ENCODE measurements at regions not wholly inside any gene's neighbourhood (a gene's known extent, or its start where the extent isn't known, plus 50 kb on each side); places are given as distances from the start of the nearest gene placed in this dataset.

GRCh38 chr20:60516442-60516841 lies 558.2 kb downstream of the CDH26 start:
- no peaks in the 10 kb centered on the region for H3K4me1 ChIP-seq (ENCODE audit: control insufficient read depth in 1 of 2, insufficient read depth in 1 of 2, low read depth in 1 of 2, low read length in 1 of 2)
- H3K36me3 ChIP-seq: no peaks in the 10 kb centered on the region
- H3K4me3 ChIP-seq (ENCODE audit: low read depth in 1 of 2, low read length in 1 of 2): no peak overlapping the region
- peaks cover 8% of the 10 kb centered on the region for H3K27me3 ChIP-seq
- no peak for TF ChIP-seq CTCF (IDR thresholded peaks at IDR 0.05)
- H3K9me3 ChIP-seq: no peaks in the 10 kb centered on the region
- H3K27ac ChIP-seq: no peak overlapping the region

- Histone ChIP-seq H3K27me3 (peaks cover 8% of the 10 kb centered on the region), H3K9me3 (no peaks in the 10 kb centered on the region), H3K4me1 (ENCODE audit: control insufficient read depth in 1 of 2, insufficient read depth in 1 of 2, low read depth in 1 of 2, low read length in 1 of 2) (no peaks in the 10 kb centered on the region), H3K36me3 (no peaks in the 10 kb centered on the region), H3K27ac (no peak overlapping the region), H3K4me3 (ENCODE audit: low read depth in 1 of 2, low read length in 1 of 2) (no peak overlapping the region)
- TF ChIP-seq CTCF (IDR thresholded peaks at IDR 0.05): no peak
Measured at GRCh38 chr20:60518022-60518421, 559.8 kb downstream of the CDH26 start.

- Histone ChIP-seq H3K9me3 (no peaks in the 10 kb centered on the region), H3K4me1 (ENCODE audit: control insufficient read depth in 1 of 2, insufficient read depth in 1 of 2, low read depth in 1 of 2, low read length in 1 of 2) (no peaks in the 10 kb centered on the region), H3K4me3 (ENCODE audit: low read depth in 1 of 2, low read length in 1 of 2) (no peak overlapping the region), H3K36me3 (no peaks in the 10 kb centered on the region), H3K27me3 (no peaks in the 10 kb centered on the region), H3K27ac (no peak overlapping the region)
- no peak for TF ChIP-seq CTCF (IDR thresholded peaks at IDR 0.05)
Measured at GRCh38 chr20:60525397-60525796, 567.2 kb downstream of the CDH26 start.

GRCh38 chr20:60527656-60528055 lies 569.4 kb downstream of the CDH26 start:
- H3K27ac ChIP-seq: no peak overlapping the region
- H3K36me3 ChIP-seq: no peaks in the 10 kb centered on the region
- H3K4me3 ChIP-seq (ENCODE audit: low read depth in 1 of 2, low read length in 1 of 2): no peak overlapping the region
- TF ChIP-seq CTCF (IDR thresholded peaks at IDR 0.05): no peak
- no peaks in the 10 kb centered on the region for H3K9me3 ChIP-seq
- H3K4me1 ChIP-seq (ENCODE audit: control insufficient read depth in 1 of 2, insufficient read depth in 1 of 2, low read depth in 1 of 2, low read length in 1 of 2): no peaks in the 10 kb centered on the region
- no peaks in the 10 kb centered on the region for H3K27me3 ChIP-seq

- Histone ChIP-seq H3K4me1 (ENCODE audit: control insufficient read depth in 1 of 2, insufficient read depth in 1 of 2, low read depth in 1 of 2, low read length in 1 of 2) (no peaks in the 10 kb centered on the region), H3K27me3 (no peaks in the 10 kb centered on the region), H3K27ac (no peak overlapping the region), H3K36me3 (no peaks in the 10 kb centered on the region), H3K4me3 (ENCODE audit: low read depth in 1 of 2, low read length in 1 of 2) (no peak overlapping the region), H3K9me3 (no peaks in the 10 kb centered on the region)
- TF ChIP-seq CTCF (IDR thresholded peaks at IDR 0.05): no peak
Measured at GRCh38 chr20:60528141-60528540, 569.9 kb downstream of the CDH26 start.

GRCh38 chr20:60529149-60529548 lies 570.9 kb downstream of the CDH26 start:
- Histone ChIP-seq H3K9me3 (no peaks in the 10 kb centered on the region), H3K4me3 (ENCODE audit: low read depth in 1 of 2, low read length in 1 of 2) (no peak overlapping the region), H3K36me3 (no peaks in the 10 kb centered on the region), H3K4me1 (ENCODE audit: control insufficient read depth in 1 of 2, insufficient read depth in 1 of 2, low read depth in 1 of 2, low read length in 1 of 2) (no peaks in the 10 kb centered on the region), H3K27ac (no peak overlapping the region), H3K27me3 (no peaks in the 10 kb centered on the region)
- no peak for TF ChIP-seq CTCF (IDR thresholded peaks at IDR 0.05)
